HK-2 (cell line): ENCODE measurements at regions not wholly inside any gene's neighbourhood (a gene's known extent, or its start where the extent isn't known, plus 50 kb on each side); places are given as distances from the start of the nearest gene placed in this dataset.
"Not testable (repeated sequence)": the region's sequence is repeated elsewhere in the genome, so short reads cannot be mapped to it uniquely, and the experiment has no call there.

Experiments used
- DNase-seq: peaks from one replicate; pipeline ENCODE4 v3.0.0-alpha.2; 2018; ENCODE audit not compliant: unreplicated experiment

GRCh38 chr9:25917731-25918362, 239.6 kb upstream of the TUSC1 start:
- DNase-seq = no peak

GRCh38 chr9:25913806-25914205, 235.6 kb upstream of the TUSC1 start:
- DNase-seq = no peak

- no peak for DNase-seq
Observed at GRCh38 chr9:25904701-25905100, 226.5 kb upstream of the TUSC1 start.

DNA sequence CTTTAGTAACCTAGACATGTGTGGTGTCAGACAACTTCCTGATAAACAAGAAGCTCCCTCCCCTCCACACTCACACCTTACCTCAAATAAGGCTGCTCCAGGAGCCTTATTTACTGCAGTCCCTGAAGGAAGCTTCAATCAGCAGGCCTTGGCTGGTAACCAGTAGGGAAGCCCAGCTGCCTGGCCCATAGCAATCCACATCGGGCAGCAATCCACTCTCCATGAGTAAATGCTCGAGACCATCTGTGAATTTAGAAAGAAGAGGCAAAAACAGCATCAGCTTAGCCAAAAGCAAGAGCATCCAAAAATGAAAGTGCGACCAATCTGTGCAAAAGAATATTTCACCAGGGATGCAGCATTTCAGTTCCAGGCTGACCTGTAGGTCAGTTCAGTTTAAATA, 213.3 kb upstream of the TUSC1 start:
- no peak for DNase-seq

DNA sequence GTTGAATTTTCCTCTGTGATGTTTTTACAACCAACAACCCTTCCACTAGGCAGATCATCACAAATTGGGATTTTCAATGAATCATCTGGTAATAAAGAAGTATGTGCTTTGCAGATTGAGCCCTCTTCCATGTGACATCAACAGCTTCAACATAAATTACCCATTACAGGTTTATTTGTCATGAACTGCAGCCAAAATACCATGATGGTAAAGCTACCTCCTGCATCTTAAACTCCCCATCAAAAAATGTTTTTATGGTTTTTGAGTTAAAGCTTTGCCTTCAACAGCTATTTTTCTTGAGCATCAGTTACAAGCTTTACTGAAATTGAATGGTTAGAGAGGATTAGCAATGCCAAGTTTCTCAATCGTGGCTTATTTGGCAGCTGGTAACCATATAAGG, 211.4 kb upstream of the TUSC1 start:
- DNase-seq = no peak

DNA sequence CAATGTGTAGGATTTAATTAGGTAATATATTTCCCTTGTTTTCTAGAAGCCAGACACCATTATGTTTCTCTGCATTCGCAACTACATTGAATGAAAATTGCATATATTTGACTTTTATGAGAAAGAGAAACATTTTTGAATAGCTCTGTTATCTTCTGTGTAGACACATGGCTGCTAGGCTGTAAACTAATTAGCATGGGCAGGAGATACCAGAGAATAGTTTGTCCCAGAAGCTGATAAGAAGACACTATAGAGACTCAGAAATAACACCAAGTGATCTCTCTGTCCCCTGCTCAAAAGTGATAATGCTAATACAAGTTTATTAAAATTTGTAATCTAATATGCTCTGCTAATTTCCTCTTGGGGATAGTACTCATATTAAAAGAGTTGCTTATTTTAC, 198.0 kb upstream of the TUSC1 start:
- no peak for DNase-seq

GRCh38 chr9:25864509-25864908, 186.3 kb upstream of the TUSC1 start:
- DNase-seq = no peak

DNA sequence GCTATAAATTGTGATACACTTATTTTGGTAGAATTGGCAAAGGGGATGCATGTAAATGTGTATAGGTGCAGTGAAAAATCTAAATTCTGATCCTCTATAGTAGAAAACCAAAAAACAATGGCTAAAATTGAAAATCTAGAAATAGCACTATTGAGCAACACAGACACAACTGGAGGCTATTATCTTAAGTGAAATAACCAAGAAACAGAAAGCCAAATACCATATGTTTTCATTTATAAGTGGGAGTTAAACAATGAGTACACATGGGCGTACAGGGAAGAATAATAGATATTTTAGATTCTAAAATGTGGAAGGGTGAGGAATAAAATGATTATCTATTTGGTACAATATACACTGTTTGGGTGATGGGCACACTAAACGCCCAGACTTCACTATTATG, 183.2 kb upstream of the TUSC1 start:
- no peak for DNase-seq

GRCh38 chr9:25857147-25857546, 178.9 kb upstream of the TUSC1 start:
- DNase-seq = no peak

- no peak for DNase-seq
Observed at GRCh38 chr9:25850803-25851202, 172.6 kb upstream of the TUSC1 start.

GRCh38 chr9:25845867-25846266, 167.6 kb upstream of the TUSC1 start:
- no peak for DNase-seq

- no peak for DNase-seq
Observed at GRCh38 chr9:25830381-25830780, 152.1 kb upstream of the TUSC1 start.

GRCh38 chr9:25827626-25828025, 149.4 kb upstream of the TUSC1 start:
- DNase-seq = no peak

- DNase-seq = no peak
Observed at GRCh38 chr9:25816439-25816838, 138.2 kb upstream of the TUSC1 start.

GRCh38 chr9:25814023-25814422, 135.8 kb upstream of the TUSC1 start:
- DNase-seq = no peak

DNA sequence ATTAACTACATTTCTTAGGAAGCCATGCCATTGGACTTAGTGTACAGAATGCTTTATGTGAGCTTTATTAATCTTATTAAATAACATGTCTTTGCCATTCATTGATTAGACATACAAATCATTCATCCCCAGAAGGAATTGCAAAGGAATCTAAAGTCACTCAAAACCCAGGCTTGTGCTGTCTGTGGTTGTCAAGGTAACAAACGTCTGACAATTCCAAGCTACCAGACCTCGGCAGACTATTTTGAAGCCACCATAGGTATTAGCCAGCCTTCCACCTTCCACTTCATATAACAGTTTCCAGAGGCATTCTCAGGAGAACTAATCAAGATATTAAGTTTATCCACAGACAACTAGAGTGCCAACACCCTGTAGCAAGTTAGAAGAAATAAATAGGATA, 135.2 kb upstream of the TUSC1 start:
- no peak for DNase-seq

- DNase-seq = no peak
Observed at GRCh38 chr9:25808554-25808953, 130.3 kb upstream of the TUSC1 start.

DNA sequence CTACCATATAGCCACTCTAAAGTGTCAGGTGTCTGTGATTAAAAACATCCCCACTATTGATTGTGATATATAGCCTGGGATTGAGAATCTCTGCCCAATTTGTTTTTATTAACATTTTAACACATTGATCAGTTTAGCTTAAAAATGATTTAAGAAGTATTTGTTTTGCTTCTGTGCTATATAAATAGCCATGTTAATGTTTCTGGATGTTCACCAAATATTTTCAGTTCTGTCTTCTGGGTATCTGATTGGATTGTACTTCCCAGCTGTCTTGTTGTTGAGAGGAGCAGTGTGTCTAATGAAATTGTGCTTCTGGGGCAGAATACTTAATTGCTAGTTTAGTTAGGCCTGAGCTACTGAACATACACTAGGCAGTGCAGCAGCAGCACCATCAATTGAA, 126.6 kb upstream of the TUSC1 start:
- no peak for DNase-seq

- not testable (repeated sequence) for DNase-seq
Observed at GRCh38 chr9:25801989-25802388, 123.7 kb upstream of the TUSC1 start.

GRCh38 chr9:25773805-25774204, 95.6 kb upstream of the TUSC1 start:
- no peak for DNase-seq

DNA sequence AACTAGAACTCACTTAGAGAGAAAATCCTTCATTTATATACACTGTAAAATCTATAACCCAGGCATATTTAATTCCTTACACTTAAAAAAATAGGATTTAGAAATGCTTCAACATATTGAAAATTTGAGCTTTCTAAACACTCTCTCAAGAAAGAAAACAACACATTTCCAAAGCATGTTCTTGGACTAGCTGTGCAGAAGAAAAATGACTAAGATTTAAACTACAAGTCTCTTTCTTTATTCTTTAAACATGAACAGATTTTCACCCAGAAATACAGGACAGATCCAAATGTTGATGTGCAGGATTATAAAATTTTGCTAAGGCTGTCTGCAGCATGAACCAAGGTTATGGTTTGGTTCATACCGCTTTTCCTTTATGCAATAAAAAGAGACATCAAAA, 77.7 kb upstream of the TUSC1 start:
- no peak for DNase-seq

- DNase-seq = no peak
Observed at GRCh38 chr9:25752398-25752797, 74.2 kb upstream of the TUSC1 start.

DNA sequence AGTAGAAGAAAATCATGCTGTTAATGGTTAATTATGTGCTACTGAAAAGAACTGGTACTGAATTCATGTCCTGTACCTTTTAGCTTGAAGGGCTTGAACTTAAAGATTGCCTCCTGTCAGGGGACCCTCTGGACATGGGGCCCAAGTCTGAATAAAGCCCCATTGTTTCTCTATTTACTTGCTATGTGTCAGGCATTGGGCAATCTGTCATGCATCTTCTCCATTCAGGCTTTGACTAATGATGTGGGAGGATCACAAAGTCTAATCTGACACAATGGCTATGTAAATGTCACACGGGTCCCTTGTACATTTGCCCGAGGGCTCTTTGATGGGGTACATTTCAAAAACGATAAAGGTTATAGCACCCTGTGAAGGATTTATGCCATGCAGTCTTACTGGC, 64.0 kb upstream of the TUSC1 start:
- DNase-seq = no peak

DNA sequence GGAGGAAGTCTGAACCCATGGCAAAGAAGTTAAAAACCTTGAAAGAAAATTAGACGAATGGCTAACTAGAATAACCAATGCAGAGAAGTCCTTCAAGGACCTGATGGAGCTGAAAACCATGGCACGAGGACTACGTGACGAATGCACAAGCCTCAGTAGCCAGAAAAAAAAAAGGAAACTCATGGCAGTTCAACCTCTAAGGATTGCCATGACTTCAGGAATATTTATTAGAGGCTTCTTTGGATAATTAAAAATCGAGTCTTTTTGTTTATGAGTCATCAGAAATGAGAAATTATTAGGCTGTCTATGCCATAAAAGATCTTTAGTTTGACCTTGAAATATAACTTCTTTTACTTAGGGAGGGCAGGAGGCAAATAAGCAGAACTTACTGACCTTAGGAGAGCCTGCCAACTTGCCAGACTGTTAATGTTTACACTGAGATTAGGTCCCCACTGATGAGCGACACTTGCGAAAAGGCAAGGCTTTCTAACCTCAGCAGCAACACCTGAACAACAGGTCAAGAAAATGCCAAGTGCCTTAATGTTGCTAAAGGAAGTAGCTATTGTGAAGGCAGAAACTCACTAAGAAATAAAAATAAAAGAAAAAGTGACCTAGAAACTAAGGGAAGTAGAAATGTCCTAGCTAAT, 55.2 kb upstream of the TUSC1 start:
- no peak for DNase-seq
